HCT116 (cell line): ENCODE measurements at regions not wholly inside any gene's neighbourhood (a gene's known extent, or its start where the extent isn't known, plus 50 kb on each side); places are given as distances from the start of the nearest gene placed in this dataset.

Experiments
- CBX3 ChIP-seq: IDR thresholded peaks from 2 replicates; pipeline ENCODE4 v1.6.1; 2012; ENCODE audit warnings: low read depth
- CEBPB ChIP-seq: IDR thresholded peaks from 2 replicates; pipeline ENCODE4 v1.6.1; 2012; ENCODE audit warnings: low read depth
- EZH2 ChIP-seq: fragments of 200-600 bp; sonication (generic); IDR thresholded peaks from 2 replicates; pipeline ENCODE4 v1.6.1; 2017; ENCODE audit warnings: antibody characterized with exemption, mixed run types
- EZH2phosphoT487 ChIP-seq: fragments of 200-600 bp; IDR thresholded peaks from 2 replicates; pipeline ENCODE4 v1.6.1; 2018; ENCODE audit warnings: antibody characterized with exemption, borderline replicate concordance
- MAX ChIP-seq: IDR thresholded peaks from 2 replicates; pipeline ENCODE4 v1.6.1; 2012
- SIN3A ChIP-seq: IDR thresholded peaks from 2 replicates; pipeline ENCODE4 v1.6.1; 2012; ENCODE audit warnings: low read depth
- TF ChIP-seq, protein P1 (sequence below), 3 experiments: fragments of 200-600 bp in 1 of 3; sonication (generic) in 1 of 3; IDR thresholded peaks in 2 of 3; conservative IDR thresholded peaks in 1 of 3; 2 replicates each; pipeline ENCODE4 v1.5.1; 2012 to 2017; ENCODE audit warnings: low read depth in 2 of 3, low read length in 2 of 3, antibody characterized with exemption in 1 of 3, borderline replicate concordance in 1 of 3, control low read depth in 1 of 3, mild to moderate bottlenecking in 1 of 3, mixed read lengths in 1 of 3, mixed run types in 1 of 3, moderate library complexity in 1 of 3; ENCODE audit not compliant: insufficient read depth in 1 of 3
- TF ChIP-seq, protein P2 (sequence below): IDR thresholded peaks from 2 replicates; pipeline ENCODE4 v1.6.1; 2011; ENCODE audit warnings: mild to moderate bottlenecking, low read length, moderate library complexity; ENCODE audit not compliant: insufficient replicate concordance; ENCODE audit errors: extremely low read depth

DNA sequence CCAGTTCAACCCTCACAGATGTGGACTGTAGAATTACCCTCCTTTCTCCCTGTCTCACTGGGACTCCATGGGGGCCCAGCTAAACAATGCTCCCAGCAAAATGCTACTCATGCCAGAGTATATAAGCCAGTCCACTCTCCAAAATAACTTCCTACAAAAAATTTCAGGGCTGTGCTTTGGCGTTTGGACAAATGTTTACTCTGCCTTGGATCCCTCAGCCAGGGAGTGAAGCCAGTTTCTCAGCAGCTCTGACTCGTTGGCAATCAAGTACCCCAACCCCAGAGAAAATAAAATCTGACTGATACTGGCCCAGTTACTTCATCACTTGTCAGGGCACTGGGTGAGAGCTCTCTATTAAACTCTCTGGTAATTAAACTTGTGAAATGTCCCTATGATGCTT lies 250.4 kb downstream of the TSHZ3 start:
- TF ChIP-seq EZH2 (no peak), CBX3 (no peak), EZH2phosphoT487 (no peak), SIN3A (no peak), MAX (no peak), CEBPB (no peak)
- TF ChIP-seq, protein P1, sequence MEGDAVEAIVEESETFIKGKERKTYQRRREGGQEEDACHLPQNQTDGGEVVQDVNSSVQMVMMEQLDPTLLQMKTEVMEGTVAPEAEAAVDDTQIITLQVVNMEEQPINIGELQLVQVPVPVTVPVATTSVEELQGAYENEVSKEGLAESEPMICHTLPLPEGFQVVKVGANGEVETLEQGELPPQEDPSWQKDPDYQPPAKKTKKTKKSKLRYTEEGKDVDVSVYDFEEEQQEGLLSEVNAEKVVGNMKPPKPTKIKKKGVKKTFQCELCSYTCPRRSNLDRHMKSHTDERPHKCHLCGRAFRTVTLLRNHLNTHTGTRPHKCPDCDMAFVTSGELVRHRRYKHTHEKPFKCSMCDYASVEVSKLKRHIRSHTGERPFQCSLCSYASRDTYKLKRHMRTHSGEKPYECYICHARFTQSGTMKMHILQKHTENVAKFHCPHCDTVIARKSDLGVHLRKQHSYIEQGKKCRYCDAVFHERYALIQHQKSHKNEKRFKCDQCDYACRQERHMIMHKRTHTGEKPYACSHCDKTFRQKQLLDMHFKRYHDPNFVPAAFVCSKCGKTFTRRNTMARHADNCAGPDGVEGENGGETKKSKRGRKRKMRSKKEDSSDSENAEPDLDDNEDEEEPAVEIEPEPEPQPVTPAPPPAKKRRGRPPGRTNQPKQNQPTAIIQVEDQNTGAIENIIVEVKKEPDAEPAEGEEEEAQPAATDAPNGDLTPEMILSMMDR (IDR thresholded peaks at IDR 0.05 in 2 of 3, conservative IDR thresholded peaks at IDR 0.05 in 1 of 3; ENCODE audit: borderline replicate concordance in 1 of 3, insufficient read depth in 1 of 3, low read depth in 2 of 3, low read length in 2 of 3): no peak
- TF ChIP-seq, protein P2, sequence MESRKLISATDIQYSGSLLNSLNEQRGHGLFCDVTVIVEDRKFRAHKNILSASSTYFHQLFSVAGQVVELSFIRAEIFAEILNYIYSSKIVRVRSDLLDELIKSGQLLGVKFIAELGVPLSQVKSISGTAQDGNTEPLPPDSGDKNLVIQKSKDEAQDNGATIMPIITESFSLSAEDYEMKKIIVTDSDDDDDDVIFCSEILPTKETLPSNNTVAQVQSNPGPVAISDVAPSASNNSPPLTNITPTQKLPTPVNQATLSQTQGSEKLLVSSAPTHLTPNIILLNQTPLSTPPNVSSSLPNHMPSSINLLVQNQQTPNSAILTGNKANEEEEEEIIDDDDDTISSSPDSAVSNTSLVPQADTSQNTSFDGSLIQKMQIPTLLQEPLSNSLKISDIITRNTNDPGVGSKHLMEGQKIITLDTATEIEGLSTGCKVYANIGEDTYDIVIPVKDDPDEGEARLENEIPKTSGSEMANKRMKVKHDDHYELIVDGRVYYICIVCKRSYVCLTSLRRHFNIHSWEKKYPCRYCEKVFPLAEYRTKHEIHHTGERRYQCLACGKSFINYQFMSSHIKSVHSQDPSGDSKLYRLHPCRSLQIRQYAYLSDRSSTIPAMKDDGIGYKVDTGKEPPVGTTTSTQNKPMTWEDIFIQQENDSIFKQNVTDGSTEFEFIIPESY: no peak
